Peyer's patch (tissue), 4 donors: ENCODE measurements at regions not wholly inside any gene's neighbourhood (a gene's known extent, or its start where the extent isn't known, plus 50 kb on each side); places are given as distances from the start of the nearest gene placed in this dataset.

ENCODE experiments used
- DNase-seq, 3 donors: peaks; one replicate each; pipeline ENCODE4 v3.0.0-alpha.2; 2017 to 2019
- H3K27ac ChIP-seq, 4 donors: fragments of 200-600 bp; sonication (generic); one replicate each; pipeline ENCODE4 v1.5.1; 2016 to 2019
- H3K27me3 ChIP-seq, 2 donors: fragments of 200-600 bp; sonication (generic); one replicate each; pipeline ENCODE4 v1.5.1; 2019
- H3K36me3 ChIP-seq, 3 donors: fragments of 200-600 bp; sonication (generic); one replicate each; pipeline ENCODE4 v1.5.1; 2016 to 2019
- H3K4me1 ChIP-seq, 4 donors: fragments of 200-600 bp; sonication (generic); one replicate each; pipeline ENCODE4 v1.5.1; 2016 to 2019
- H3K4me3 ChIP-seq, 4 donors: fragments of 200-600 bp; sonication (generic); 1 replicate in 3 of 4; 2 replicates in 1 of 4; pipeline ENCODE4 v1.5.1; 2016 to 2019; ENCODE audit warnings: mild to moderate bottlenecking in 1 of 4
- H3K9me3 ChIP-seq, 4 donors: fragments of 200-600 bp; sonication (generic); one replicate each; pipeline ENCODE4 v1.5.1; 2016 to 2019; ENCODE audit warnings: mild to moderate bottlenecking in 1 of 4
- POLR2A ChIP-seq, 2 donors: fragments of 450-650 bp; IDR thresholded peaks; one replicate each; pipeline ENCODE4 v1.5.1; 2017; ENCODE audit warnings: antibody characterized with exemption in 2 of 2, mild to moderate bottlenecking in 2 of 2, moderate library complexity in 2 of 2
- TF ChIP-seq, protein P1 (sequence below), 6 experiments: fragments of 450-650 bp in 4 of 6; fragments of 200-600 bp in 2 of 6; sonication (generic) in 1 of 6; IDR thresholded peaks; one replicate each; pipeline ENCODE4 v1.5.1; 2017 to 2019; ENCODE audit warnings: antibody characterized with exemption in 6 of 6, mild to moderate bottlenecking in 3 of 6, moderate library complexity in 1 of 6

GRCh38 chr1:190633488-190633887 is 155.8 kb upstream of the BRINP3 start:
- no peak for TF ChIP-seq POLR2A (IDR thresholded peaks at IDR 0.05)
- TF ChIP-seq, protein P1, sequence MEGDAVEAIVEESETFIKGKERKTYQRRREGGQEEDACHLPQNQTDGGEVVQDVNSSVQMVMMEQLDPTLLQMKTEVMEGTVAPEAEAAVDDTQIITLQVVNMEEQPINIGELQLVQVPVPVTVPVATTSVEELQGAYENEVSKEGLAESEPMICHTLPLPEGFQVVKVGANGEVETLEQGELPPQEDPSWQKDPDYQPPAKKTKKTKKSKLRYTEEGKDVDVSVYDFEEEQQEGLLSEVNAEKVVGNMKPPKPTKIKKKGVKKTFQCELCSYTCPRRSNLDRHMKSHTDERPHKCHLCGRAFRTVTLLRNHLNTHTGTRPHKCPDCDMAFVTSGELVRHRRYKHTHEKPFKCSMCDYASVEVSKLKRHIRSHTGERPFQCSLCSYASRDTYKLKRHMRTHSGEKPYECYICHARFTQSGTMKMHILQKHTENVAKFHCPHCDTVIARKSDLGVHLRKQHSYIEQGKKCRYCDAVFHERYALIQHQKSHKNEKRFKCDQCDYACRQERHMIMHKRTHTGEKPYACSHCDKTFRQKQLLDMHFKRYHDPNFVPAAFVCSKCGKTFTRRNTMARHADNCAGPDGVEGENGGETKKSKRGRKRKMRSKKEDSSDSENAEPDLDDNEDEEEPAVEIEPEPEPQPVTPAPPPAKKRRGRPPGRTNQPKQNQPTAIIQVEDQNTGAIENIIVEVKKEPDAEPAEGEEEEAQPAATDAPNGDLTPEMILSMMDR (IDR thresholded peaks at IDR 0.05) = no peak
- DNase-seq = no peak
- Histone ChIP-seq H3K4me3 (no peak overlapping the region), H3K27me3 (no peaks in the 10 kb centered on the region), H3K27ac (no peak overlapping the region), H3K4me1 (no peaks in the 10 kb centered on the region), H3K9me3 (no peaks in the 10 kb centered on the region), H3K36me3 (no peaks in the 10 kb centered on the region)

DNA sequence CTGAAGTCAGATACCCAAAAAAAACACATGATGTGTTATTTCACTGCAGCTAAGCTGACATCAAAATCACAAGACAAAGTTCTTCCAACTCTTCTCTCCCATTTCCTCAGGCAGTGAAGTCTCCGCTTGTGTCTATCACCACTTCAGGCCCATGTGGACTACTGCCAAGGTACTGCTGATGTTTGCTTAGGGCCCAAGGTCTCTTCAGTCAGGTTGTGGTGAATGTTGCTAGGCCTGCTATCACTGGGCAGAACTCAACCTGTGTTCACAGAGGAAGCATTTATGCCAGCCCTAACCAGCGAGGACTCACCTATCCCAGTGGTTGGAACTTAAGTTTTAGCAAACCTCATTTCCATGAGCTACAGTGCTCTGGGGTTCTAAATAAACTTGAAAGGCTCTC is 156.5 kb upstream of the BRINP3 start:
- Histone ChIP-seq H3K9me3 (no peaks in the 10 kb centered on the region), H3K4me3 (no peak overlapping the region), H3K36me3 (no peaks in the 10 kb centered on the region), H3K4me1 (no peaks in the 10 kb centered on the region), H3K27ac (no peak overlapping the region), H3K27me3 (no peaks in the 10 kb centered on the region)
- TF ChIP-seq, protein P1 (IDR thresholded peaks at IDR 0.05) = no peak
- no peak for TF ChIP-seq POLR2A (IDR thresholded peaks at IDR 0.05)
- DNase-seq = no peak

DNA sequence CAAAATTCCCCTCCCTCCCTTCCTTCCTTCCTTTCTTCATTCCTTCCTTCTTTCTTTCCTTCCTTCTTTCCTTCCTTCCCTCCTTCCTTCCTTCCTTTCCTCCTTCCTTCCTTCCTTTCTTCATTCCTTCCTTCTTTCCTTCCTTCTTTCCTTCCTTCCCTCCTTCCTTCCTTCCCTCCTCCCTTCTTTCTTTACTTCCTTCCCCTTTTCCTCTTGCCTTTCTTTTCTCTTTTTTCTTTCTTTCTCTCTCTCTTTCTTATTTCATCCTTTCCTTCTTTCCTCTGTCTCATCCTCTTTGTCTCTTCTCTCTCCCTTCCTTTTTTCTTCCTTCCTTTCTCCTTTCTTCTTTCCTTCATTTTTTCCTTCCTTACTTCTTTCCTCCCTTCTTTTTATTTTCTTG is 171.9 kb upstream of the BRINP3 start:
- H3K4me1 ChIP-seq = no peaks in the 10 kb centered on the region
- no peak for TF ChIP-seq POLR2A (IDR thresholded peaks at IDR 0.05)
- TF ChIP-seq, protein P1 (IDR thresholded peaks at IDR 0.05) = no peak
- no peaks in the 10 kb centered on the region for H3K9me3 ChIP-seq
- no peak overlapping the region for H3K27ac ChIP-seq
- H3K36me3 ChIP-seq = no peaks in the 10 kb centered on the region
- no peaks in the 10 kb centered on the region for H3K27me3 ChIP-seq
- no peak overlapping the region for H3K4me3 ChIP-seq
- DNase-seq = no peak

GRCh38 chr1:190658907-190659306 is 181.2 kb upstream of the BRINP3 start:
- Histone ChIP-seq H3K4me3 (no peak overlapping the region), H3K36me3 (no peaks in the 10 kb centered on the region)
- TF ChIP-seq, protein P1 (IDR thresholded peaks at IDR 0.05) = no peak
- TF ChIP-seq POLR2A (IDR thresholded peaks at IDR 0.05) = no peak

GRCh38 chr1:190663962-190664361 is 186.3 kb upstream of the BRINP3 start:
- no peaks in the 10 kb centered on the region for H3K36me3 ChIP-seq
- H3K27ac ChIP-seq = no peak overlapping the region
- no peaks in the 10 kb centered on the region for H3K9me3 ChIP-seq
- TF ChIP-seq POLR2A (IDR thresholded peaks at IDR 0.05) = no peak
- TF ChIP-seq, protein P1 (IDR thresholded peaks at IDR 0.05) = no peak
- DNase-seq = no peak
- no peaks in the 10 kb centered on the region for H3K4me1 ChIP-seq
- no peak overlapping the region for H3K4me3 ChIP-seq
- H3K27me3 ChIP-seq = no peaks in the 10 kb centered on the region

More at GRCh38 chr1:190658907-190659306, 181.2 kb upstream of the BRINP3 start:
- no peaks in the 10 kb centered on the region for H3K27me3 ChIP-seq
- H3K4me1 ChIP-seq = no peaks in the 10 kb centered on the region
- H3K9me3 ChIP-seq = no peaks in the 10 kb centered on the region
- no peak for DNase-seq
- H3K27ac ChIP-seq = no peak overlapping the region

- TF ChIP-seq POLR2A (IDR thresholded peaks at IDR 0.05) = no peak
- TF ChIP-seq, protein P1 (IDR thresholded peaks at IDR 0.05) = no peak
- H3K27ac ChIP-seq = no peak overlapping the region
- H3K36me3 ChIP-seq = no peaks in the 10 kb centered on the region
- no peaks in the 10 kb centered on the region for H3K4me1 ChIP-seq
- H3K27me3 ChIP-seq = no peaks in the 10 kb centered on the region
- no peak for DNase-seq
- H3K4me3 ChIP-seq = no peak overlapping the region
- no peaks in the 10 kb centered on the region for H3K9me3 ChIP-seq
Measured at GRCh38 chr1:190665045-190665444, 187.4 kb upstream of the BRINP3 start.
